ENCODE measurements at regions not wholly inside any gene's neighbourhood (a gene's known extent, or its start where the extent isn't known, plus 50 kb on each side); places are given as distances from the start of the nearest gene placed in this dataset.

GRCh38 chr12:66051361-66051760, 79.2 kb downstream of the LLPH start:
- Histone ChIP-seq H3K4me2 (ENCODE audit: low read length) (0 out of 2 replicates have a peak overlapping the region, but pooled peaks have one; percentile 11), H3K4me1 (ENCODE audit: low read length) (peaks cover 89% of the 10 kb centered on the region), H3K79me2 (ENCODE audit: low read length) (no peaks in the 10 kb centered on the region), H3K9ac (ENCODE audit: low read length) (no peak overlapping the region), H3K4me3 (ENCODE audit: low read length) (no peak overlapping the region), H3K27ac (ENCODE audit: low read length) (no peak overlapping the region), H4K20me1 (ENCODE audit: insufficient read depth, low read length) (no peaks in the 10 kb centered on the region), H2AFZ (ENCODE audit: low read depth, low read length) (no peak overlapping the region), H3K36me3 (replicated peaks; ENCODE audit: low read depth, low read length) (no peaks in the 10 kb centered on the region), H3K9me3 (ENCODE audit: insufficient read depth, low read length) (no peaks in the 10 kb centered on the region), H3K27me3 (ENCODE audit: low read depth, low read length) (no peaks in the 10 kb centered on the region)
- TF ChIP-seq EZH2phosphoT487 (IDR thresholded peaks at IDR 0.05; ENCODE audit: low read depth), result no peak
- TF ChIP-seq, protein P1, sequence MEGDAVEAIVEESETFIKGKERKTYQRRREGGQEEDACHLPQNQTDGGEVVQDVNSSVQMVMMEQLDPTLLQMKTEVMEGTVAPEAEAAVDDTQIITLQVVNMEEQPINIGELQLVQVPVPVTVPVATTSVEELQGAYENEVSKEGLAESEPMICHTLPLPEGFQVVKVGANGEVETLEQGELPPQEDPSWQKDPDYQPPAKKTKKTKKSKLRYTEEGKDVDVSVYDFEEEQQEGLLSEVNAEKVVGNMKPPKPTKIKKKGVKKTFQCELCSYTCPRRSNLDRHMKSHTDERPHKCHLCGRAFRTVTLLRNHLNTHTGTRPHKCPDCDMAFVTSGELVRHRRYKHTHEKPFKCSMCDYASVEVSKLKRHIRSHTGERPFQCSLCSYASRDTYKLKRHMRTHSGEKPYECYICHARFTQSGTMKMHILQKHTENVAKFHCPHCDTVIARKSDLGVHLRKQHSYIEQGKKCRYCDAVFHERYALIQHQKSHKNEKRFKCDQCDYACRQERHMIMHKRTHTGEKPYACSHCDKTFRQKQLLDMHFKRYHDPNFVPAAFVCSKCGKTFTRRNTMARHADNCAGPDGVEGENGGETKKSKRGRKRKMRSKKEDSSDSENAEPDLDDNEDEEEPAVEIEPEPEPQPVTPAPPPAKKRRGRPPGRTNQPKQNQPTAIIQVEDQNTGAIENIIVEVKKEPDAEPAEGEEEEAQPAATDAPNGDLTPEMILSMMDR (IDR thresholded peaks at IDR 0.05; ENCODE audit: low read depth, low read length), result no peak

DNA sequence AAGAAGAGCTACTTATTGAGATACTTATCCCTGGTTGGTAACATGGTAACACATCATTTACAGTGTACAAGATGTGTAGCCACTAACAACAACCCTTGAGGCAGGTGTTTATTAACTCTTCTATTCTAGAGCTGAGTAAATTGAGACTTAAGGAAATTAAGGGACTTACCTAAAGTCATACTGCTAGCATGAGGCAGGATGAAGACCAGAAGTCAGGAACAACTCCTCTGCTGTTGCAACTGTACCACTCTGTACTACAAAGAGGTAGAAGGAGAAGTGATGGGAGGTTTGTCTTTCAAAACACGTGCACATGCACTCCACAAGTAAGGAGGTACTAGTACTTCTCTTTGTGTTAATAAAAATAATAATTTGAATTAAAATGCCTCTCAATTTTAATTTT, 79.9 kb downstream of the LLPH start:
- H3K4me3 ChIP-seq (ENCODE audit: low read length), result no peak overlapping the region
- peak overlapping the region; percentile 11; the same call in 1 of the 2 replicates for H3K4me2 ChIP-seq (ENCODE audit: low read length)
- H4K20me1 ChIP-seq (ENCODE audit: insufficient read depth, low read length), result no peaks in the 10 kb centered on the region
- no peaks in the 10 kb centered on the region for H3K9me3 ChIP-seq (ENCODE audit: insufficient read depth, low read length)
- peaks cover 85% of the 10 kb centered on the region for H3K4me1 ChIP-seq (ENCODE audit: low read length)
- H3K27me3 ChIP-seq (ENCODE audit: low read depth, low read length), result no peaks in the 10 kb centered on the region
- no peak overlapping the region for H2AFZ ChIP-seq (ENCODE audit: low read depth, low read length)
- no peak overlapping the region for H3K9ac ChIP-seq (ENCODE audit: low read length)
- H3K36me3 ChIP-seq (replicated peaks; ENCODE audit: low read depth, low read length), result no peaks in the 10 kb centered on the region
- H3K27ac ChIP-seq (ENCODE audit: low read length), result peak overlapping the region; percentile 3; the same call in 1 of the 2 replicates
- TF ChIP-seq, protein P1 (IDR thresholded peaks at IDR 0.05; ENCODE audit: low read depth, low read length), result no peak
- no peak for TF ChIP-seq EZH2phosphoT487 (IDR thresholded peaks at IDR 0.05; ENCODE audit: low read depth)
- H3K79me2 ChIP-seq (ENCODE audit: low read length), result no peaks in the 10 kb centered on the region

- Histone ChIP-seq H3K9me3 (ENCODE audit: insufficient read depth, low read length) (no peaks in the 10 kb centered on the region), H3K4me1 (ENCODE audit: low read length) (peaks cover 81% of the 10 kb centered on the region), H3K4me3 (ENCODE audit: low read length) (no peak overlapping the region), H2AFZ (ENCODE audit: low read depth, low read length) (no peak overlapping the region), H4K20me1 (ENCODE audit: insufficient read depth, low read length) (no peaks in the 10 kb centered on the region), H3K4me2 (ENCODE audit: low read length) (peak overlapping the region; percentile 11; the same call in 1 of the 2 replicates), H3K79me2 (ENCODE audit: low read length) (no peaks in the 10 kb centered on the region), H3K27me3 (ENCODE audit: low read depth, low read length) (no peaks in the 10 kb centered on the region), H3K27ac (ENCODE audit: low read length) (peak overlapping the region; percentile 3; the same call in 1 of the 2 replicates), H3K9ac (ENCODE audit: low read length) (no peak overlapping the region), H3K36me3 (replicated peaks; ENCODE audit: low read depth, low read length) (no peaks in the 10 kb centered on the region)
- TF ChIP-seq, protein P1 (IDR thresholded peaks at IDR 0.05; ENCODE audit: low read depth, low read length), result no peak
- no peak for TF ChIP-seq EZH2phosphoT487 (IDR thresholded peaks at IDR 0.05; ENCODE audit: low read depth)
Measured at GRCh38 chr12:66050283-66050576, 80.3 kb downstream of the LLPH start.

GRCh38 chr12:66049538-66050282, 80.8 kb downstream of the LLPH start:
- Histone ChIP-seq H3K9me3 (ENCODE audit: insufficient read depth, low read length) (no peaks in the 10 kb centered on the region), H4K20me1 (ENCODE audit: insufficient read depth, low read length) (no peaks in the 10 kb centered on the region), H3K4me1 (ENCODE audit: low read length) (peaks cover 76% of the 10 kb centered on the region), H2AFZ (ENCODE audit: low read depth, low read length) (0 out of 2 replicates have a peak overlapping the region, but pooled peaks have one; percentile 90), H3K4me2 (ENCODE audit: low read length) (peak overlapping the region; percentile 72), H3K27me3 (ENCODE audit: low read depth, low read length) (no peaks in the 10 kb centered on the region), H3K9ac (ENCODE audit: low read length) (peak overlapping the region; percentile 54; the same call in 1 of the 2 replicates), H3K4me3 (ENCODE audit: low read length) (peak overlapping the region; percentile 65; the same call in 1 of the 2 replicates), H3K79me2 (ENCODE audit: low read length) (no peaks in the 10 kb centered on the region), H3K27ac (ENCODE audit: low read length) (peak overlapping the region; percentile 96; the same call in 1 of the 2 replicates), H3K36me3 (replicated peaks; ENCODE audit: low read depth, low read length) (no peaks in the 10 kb centered on the region)
- no peak for TF ChIP-seq EZH2phosphoT487 (IDR thresholded peaks at IDR 0.05; ENCODE audit: low read depth)
- TF ChIP-seq, protein P1 (IDR thresholded peaks at IDR 0.05; ENCODE audit: low read depth, low read length), result no peak
